Testis (tissue), 2 donors: ENCODE measurements at regions not wholly inside any gene's neighbourhood (a gene's known extent, or its start where the extent isn't known, plus 50 kb on each side); places are given as distances from the start of the nearest gene placed in this dataset.

Experiments used
- DNase-seq: peaks from one replicate; pipeline ENCODE4 v3.0.0-alpha.2; 2019
- H3K27ac ChIP-seq, 2 donors: fragments of 200-600 bp; sonication (generic); one replicate each; pipeline ENCODE4 v1.5.1; 2019
- H3K27me3 ChIP-seq: fragments of 200-600 bp; sonication (generic); one replicate; pipeline ENCODE4 v1.5.1; 2019
- H3K36me3 ChIP-seq: fragments of 200-600 bp; sonication (generic); one replicate; pipeline ENCODE4 v1.5.1; 2017; ENCODE audit warnings: low read depth; ENCODE audit errors: missing control alignments
- H3K4me1 ChIP-seq: fragments of 200-600 bp; sonication (generic); one replicate; pipeline ENCODE4 v1.5.1; 2019
- H3K4me3 ChIP-seq, 2 donors: fragments of 200-600 bp; sonication (generic); one replicate each; pipeline ENCODE4 v1.5.1; 2017 to 2019
- H3K9me3 ChIP-seq: fragments of 200-600 bp; sonication (generic); one replicate; pipeline ENCODE4 v1.5.1; 2017
- CTCF ChIP-seq, 3 experiments: fragments of 450-650 bp in 2 of 3; fragments of 200-600 bp in 1 of 3; sonication (generic) in 1 of 3; IDR thresholded peaks; one replicate each; pipeline ENCODE4 v1.5.1; 2016 to 2019; ENCODE audit warnings: antibody characterized with exemption in 3 of 3, mild to moderate bottlenecking in 2 of 3, moderate library complexity in 1 of 3
- POLR2A ChIP-seq: fragments of 450-650 bp; IDR thresholded peaks from one replicate; pipeline ENCODE4 v1.6.1; 2017; ENCODE audit warnings: antibody characterized with exemption, mild to moderate bottlenecking, moderate library complexity
- WGBS, 2 donors: methylation state at CpG; one replicate each; pipeline ENCODE4 v1.1.5; 2018; 5-methylcytosine and 5-hydroxymethylcytosine counted together
- intact Hi-C: fragments of 100-400 bp; cut with DNase I; formaldehyde crosslinking; loops from one replicate; pipeline ENCODE4 v1.15.1; 2023; ENCODE audit warnings: low total_unique reads

DNA sequence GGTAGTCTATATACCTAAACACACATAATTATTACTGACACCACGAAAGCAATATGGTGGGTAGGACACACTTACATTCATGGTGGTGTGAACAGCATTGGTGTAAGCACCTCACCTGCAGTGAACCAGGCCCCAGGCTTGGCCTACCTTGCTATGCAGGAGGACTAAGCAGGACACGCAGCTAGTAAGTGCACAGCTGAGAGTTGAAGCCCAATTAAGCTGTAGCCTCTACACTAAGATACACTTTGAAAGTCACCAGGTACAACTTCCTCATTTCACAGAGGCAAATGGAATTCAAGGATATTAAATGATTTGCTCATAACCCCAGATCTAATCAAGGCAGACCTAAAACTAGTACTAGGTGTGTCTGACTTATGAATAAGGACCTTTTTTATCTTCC, 145.8 kb upstream of the PAPPA start:
- DNase-seq: no peak
- no peaks in the 10 kb centered on the region for H3K27me3 ChIP-seq
- H3K27ac ChIP-seq: no peak overlapping the region
- H3K4me3 ChIP-seq: no peak overlapping the region
- H3K9me3 ChIP-seq: no peaks in the 10 kb centered on the region
- H3K4me1 ChIP-seq: no peaks in the 10 kb centered on the region
- TF ChIP-seq CTCF (IDR thresholded peaks at IDR 0.05) (no peak), POLR2A (no peak)
- WGBS, 2 donors: 86 to 87% methylated on average over 2 of the region's 2 CpGs
- intact Hi-C loops: no loop called here
- H3K36me3 ChIP-seq: no peaks in the 10 kb centered on the region

- intact Hi-C loops: no loop called here
- Histone ChIP-seq H3K4me3 (no peak overlapping the region), H3K4me1 (no peaks in the 10 kb centered on the region), H3K9me3 (no peaks in the 10 kb centered on the region), H3K36me3 (no peaks in the 10 kb centered on the region), H3K27ac (no peak overlapping the region), H3K27me3 (no peaks in the 10 kb centered on the region)
- TF ChIP-seq CTCF (IDR thresholded peaks at IDR 0.05) (no peak), POLR2A (no peak)
- no peak for DNase-seq
- 70 to 80% methylated on average over 5 of the region's 5 CpGs for WGBS, 2 donors
These were observed 145.3 kb upstream of the PAPPA start for GRCh38 chr9:116008278-116008677.

DNA sequence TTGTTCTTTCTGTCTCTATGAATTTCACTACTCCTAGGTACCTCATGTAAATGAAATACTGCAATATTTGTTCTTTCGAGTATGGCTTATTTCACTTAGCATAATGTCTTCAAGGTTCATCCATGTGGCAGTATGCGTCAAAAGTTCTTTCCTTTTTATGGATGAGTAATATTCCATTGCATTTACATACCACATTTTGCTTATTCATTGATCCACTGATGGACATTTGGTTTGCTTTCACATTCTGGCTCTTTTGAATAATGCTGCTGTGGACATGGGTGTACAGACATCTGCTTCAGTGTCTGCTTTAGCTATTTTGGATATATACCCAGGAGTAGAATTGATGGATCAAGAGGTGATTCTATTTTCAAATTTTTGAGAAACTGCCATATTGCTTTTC, 144.2 kb upstream of the PAPPA start:
- no peaks in the 10 kb centered on the region for H3K27me3 ChIP-seq
- TF ChIP-seq CTCF (IDR thresholded peaks at IDR 0.05) (no peak), POLR2A (no peak)
- no peak for DNase-seq
- no peaks in the 10 kb centered on the region for H3K9me3 ChIP-seq
- H3K4me3 ChIP-seq: no peak overlapping the region
- no peaks in the 10 kb centered on the region for H3K4me1 ChIP-seq
- 93 to 98% methylated on average over 2 of the region's 2 CpGs for WGBS, 2 donors
- intact Hi-C loops: no loop called here
- no peak overlapping the region for H3K27ac ChIP-seq
- H3K36me3 ChIP-seq: no peaks in the 10 kb centered on the region

- intact Hi-C loops: no loop called here
- Histone ChIP-seq H3K9me3 (no peaks in the 10 kb centered on the region), H3K27ac (no peak overlapping the region), H3K36me3 (no peaks in the 10 kb centered on the region), H3K4me1 (no peaks in the 10 kb centered on the region), H3K4me3 (no peak overlapping the region), H3K27me3 (no peaks in the 10 kb centered on the region)
- no peak for TF ChIP-seq CTCF (IDR thresholded peaks at IDR 0.05)
- no peak for TF ChIP-seq POLR2A
- DNase-seq: no peak
These were observed 137.7 kb upstream of the PAPPA start for GRCh38 chr9:116015855-116016254.

- Histone ChIP-seq H3K27ac (no peak overlapping the region), H3K36me3 (no peaks in the 10 kb centered on the region), H3K9me3 (no peaks in the 10 kb centered on the region), H3K4me1 (no peaks in the 10 kb centered on the region), H3K4me3 (no peak overlapping the region), H3K27me3 (no peaks in the 10 kb centered on the region)
- intact Hi-C loops: no loop called here
- WGBS, 2 donors: 79% methylated on average over 1 of the region's 1 CpG
- TF ChIP-seq POLR2A (no peak), CTCF (IDR thresholded peaks at IDR 0.05) (no peak)
- DNase-seq: no peak
These were observed 133.4 kb upstream of the PAPPA start for GRCh38 chr9:116020146-116020545.
